Adrenal gland (tissue), 5 donors: ENCODE measurements at regions not wholly inside any gene's neighbourhood (a gene's known extent, or its start where the extent isn't known, plus 50 kb on each side); places are given as distances from the start of the nearest gene placed in this dataset.
A peak's percentile ranks its signal among the peaks of the same experiment; 100 is the strongest.

Source experiments
- CTCF ChIP-seq, 6 experiments: fragments of 450-650 bp in 4 of 6; fragments of 200-600 bp in 2 of 6; sonication (generic) in 1 of 6; IDR thresholded peaks; 1 replicate in 5 of 6; 2 replicates in 1 of 6; pipeline versions ENCODE4 v1.5.1 to v1.8.0; 2016 to 2021; ENCODE audit warnings: antibody characterized with exemption in 6 of 6, mild to moderate bottlenecking in 2 of 6, moderate library complexity in 1 of 6
- POLR2A ChIP-seq, 2 donors: fragments of 450-650 bp; IDR thresholded peaks; one replicate each; pipeline ENCODE4 v1.6.1; 2017; ENCODE audit warnings: antibody characterized with exemption in 2 of 2, mild to moderate bottlenecking in 2 of 2, moderate library complexity in 1 of 2
- donor health status: DM: no; HTN: no; CAD: no.

DNA sequence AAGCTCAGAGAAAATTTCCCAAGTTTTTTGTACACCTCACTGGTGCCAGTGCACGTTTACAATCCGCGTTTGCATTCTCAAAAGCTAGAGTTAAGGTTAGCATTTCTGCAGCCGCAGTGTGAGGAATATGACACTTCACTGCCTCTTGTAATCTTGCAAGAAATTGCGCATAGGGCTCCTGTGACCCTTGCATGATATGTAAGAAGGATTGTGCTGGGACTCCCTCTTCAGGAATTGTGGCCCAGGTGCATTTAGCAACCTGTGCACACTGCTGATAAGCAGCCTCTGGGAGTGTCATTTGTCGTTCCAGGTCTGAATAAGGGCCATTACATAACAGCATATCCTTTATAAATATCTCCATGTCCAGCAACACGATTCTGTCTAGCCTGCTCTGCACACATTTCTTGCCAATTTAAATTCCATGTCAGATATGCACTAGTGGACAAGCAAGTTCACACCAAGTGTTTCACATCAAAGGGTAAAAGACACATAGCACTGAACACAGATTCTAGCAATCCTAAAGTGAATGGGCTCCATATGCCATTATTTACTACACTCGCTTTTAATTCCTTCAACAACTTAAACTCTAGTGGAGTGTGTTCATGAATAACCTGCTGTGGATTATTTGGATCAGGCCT, 69.2 kb upstream of the INCENP start:
- TF ChIP-seq CTCF (IDR thresholded peaks at IDR 0.05) (peak in 3 of 6 experiments; percentile 5 to 15 (median 6)), POLR2A (IDR thresholded peaks at IDR 0.05) (no peak)
